DND-41 (cell line): ENCODE measurements at regions not wholly inside any gene's neighbourhood (a gene's known extent, or its start where the extent isn't known, plus 50 kb on each side); places are given as distances from the start of the nearest gene placed in this dataset.

Experiments
- CTCF ChIP-seq: IDR thresholded peaks from 2 replicates; pipeline ENCODE4 v1.5.1; 2012; ENCODE audit warnings: borderline replicate concordance, low read length, moderate library complexity, mild to moderate bottlenecking; ENCODE audit not compliant: poor library complexity, severe bottlenecking; ENCODE audit errors: extremely low read depth
- EZH2 ChIP-seq: IDR thresholded peaks from 3 replicates; pipeline ENCODE4 v1.6.1; 2012; ENCODE audit warnings: borderline replicate concordance, low read depth, mild to moderate bottlenecking, moderate library complexity, low read length, inconsistent platforms; ENCODE audit not compliant: severe bottlenecking

GRCh38 chr3:110485389-110485788, 586.2 kb upstream of the NECTIN3 start:
- TF ChIP-seq CTCF = no peak
- no peak for TF ChIP-seq EZH2
